NB4 (cell line): ENCODE measurements at regions not wholly inside any gene's neighbourhood (a gene's known extent, or its start where the extent isn't known, plus 50 kb on each side); places are given as distances from the start of the nearest gene placed in this dataset.

ENCODE experiments used
- DNase-seq: peaks from one replicate; pipeline ENCODE4 v3.0.0; 2010; ENCODE audit warnings: low read depth
- H3K4me3 ChIP-seq: one replicate; pipeline ENCODE4 v1.5.1; 2011; ENCODE audit warnings: mild to moderate bottlenecking, low read depth, low read length, moderate library complexity
- CTCF ChIP-seq: IDR thresholded peaks from one replicate; pipeline ENCODE4 v1.5.1; 2012; ENCODE audit warnings: low read depth, low read length
- MAX ChIP-seq: IDR thresholded peaks from 2 replicates; pipeline ENCODE4 v1.6.1; 2011; ENCODE audit warnings: low read depth, low read length
- MYC ChIP-seq: IDR thresholded peaks from 2 replicates; pipeline ENCODE4 v1.6.1; 2011; ENCODE audit warnings: low read depth, low read length
- POLR2A ChIP-seq: IDR thresholded peaks from 2 replicates; pipeline ENCODE4 v1.6.1; 2011; ENCODE audit warnings: mild to moderate bottlenecking; ENCODE audit not compliant: insufficient read length; ENCODE audit errors: extremely low read depth

DNA sequence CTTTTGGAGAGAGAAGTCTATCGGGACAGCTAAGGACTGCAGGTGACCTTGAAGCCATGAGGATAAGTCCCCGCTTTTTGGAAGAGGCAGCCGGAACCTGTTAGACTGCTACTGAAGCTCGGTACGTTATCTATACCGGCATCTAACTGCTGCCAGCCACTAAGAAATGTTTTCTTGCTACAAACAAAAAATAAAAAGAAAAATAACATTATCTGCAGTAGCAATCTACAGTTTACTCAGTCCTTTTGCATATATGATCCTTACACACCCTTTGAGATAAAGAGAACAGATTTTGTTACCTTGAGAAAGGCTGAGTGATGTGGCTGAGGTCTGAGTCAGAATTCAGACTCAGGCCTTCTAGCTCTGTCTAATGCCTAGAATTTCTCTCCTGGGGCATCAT is 314.6 kb downstream of the CDH26 start:
- DNase-seq = no peak
- TF ChIP-seq CTCF = no peak
- TF ChIP-seq MYC = no peak
- no peak for TF ChIP-seq POLR2A
- no peak for TF ChIP-seq MAX
- H3K4me3 ChIP-seq = no peak overlapping the region

GRCh38 chr20:60274717-60275116 is 316.5 kb downstream of the CDH26 start:
- DNase-seq = no peak
- no peak for TF ChIP-seq MAX
- no peak for TF ChIP-seq CTCF
- TF ChIP-seq MYC = no peak
- no peak for TF ChIP-seq POLR2A
- H3K4me3 ChIP-seq = no peak overlapping the region

GRCh38 chr20:60281295-60281694 is 323.1 kb downstream of the CDH26 start:
- no peak overlapping the region for H3K4me3 ChIP-seq
- TF ChIP-seq MAX (no peak), POLR2A (no peak), CTCF (no peak), MYC (no peak)
- no peak for DNase-seq

GRCh38 chr20:60283281-60283680 is 325.1 kb downstream of the CDH26 start:
- H3K4me3 ChIP-seq = no peak overlapping the region
- peak; percentile 24 for DNase-seq
- no peak for TF ChIP-seq MYC
- TF ChIP-seq MAX = no peak
- TF ChIP-seq POLR2A = no peak
- TF ChIP-seq CTCF = no peak

GRCh38 chr20:60286764-60287163 is 328.5 kb downstream of the CDH26 start:
- H3K4me3 ChIP-seq = no peak overlapping the region
- TF ChIP-seq MYC (no peak), CTCF (no peak), POLR2A (no peak), MAX (no peak)
- DNase-seq = no peak

DNA sequence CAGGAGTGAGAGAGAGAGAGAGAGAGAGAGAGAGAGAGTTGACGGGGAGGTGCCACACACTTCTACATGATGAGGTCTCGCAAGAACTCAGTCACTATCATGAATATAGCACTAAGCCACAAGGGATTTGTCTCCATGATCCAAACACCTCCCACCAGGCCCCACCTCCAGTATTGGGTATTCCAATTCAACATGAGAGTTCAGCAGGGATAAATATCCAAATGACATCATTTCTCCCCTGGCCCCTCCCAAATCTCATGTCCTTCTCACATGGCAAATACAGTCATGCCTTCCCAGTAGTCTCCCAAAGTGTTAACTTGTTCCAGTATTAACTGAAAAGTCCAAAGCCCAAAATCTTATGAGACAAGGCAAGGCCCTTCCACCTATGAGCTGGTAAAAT is 330.7 kb downstream of the CDH26 start:
- DNase-seq = no peak
- TF ChIP-seq MAX = no peak
- no peak for TF ChIP-seq POLR2A
- TF ChIP-seq CTCF = no peak
- no peak for TF ChIP-seq MYC

More for the DNA sequence above, 330.7 kb downstream of the CDH26 start:
- no peak overlapping the region for H3K4me3 ChIP-seq
